ENCODE measurements at regions not wholly inside any gene's neighbourhood (a gene's known extent, or its start where the extent isn't known, plus 50 kb on each side); places are given as distances from the start of the nearest gene placed in this dataset.

- intact Hi-C loops (cut with DNase I) = loop anchor here (5.0 to 10.0 kb wide), 3 partner anchors 412 to 1239 kb away; partner anchors contain the start of gene DAZL
- Histone ChIP-seq H3K27ac (no peak overlapping the region), H3K4me3 (no peak overlapping the region), H3K9me3 (no peaks in the 10 kb centered on the region), H3K36me3 (no peaks in the 10 kb centered on the region), H3K27me3 (no peaks in the 10 kb centered on the region), H3K4me1 (no peaks in the 10 kb centered on the region), H3K9ac (ENCODE audit: low read depth in 2 of 2, low read length in 2 of 2) (no peak overlapping the region)
- DNase-seq = no peak
- TF ChIP-seq, protein P1, sequence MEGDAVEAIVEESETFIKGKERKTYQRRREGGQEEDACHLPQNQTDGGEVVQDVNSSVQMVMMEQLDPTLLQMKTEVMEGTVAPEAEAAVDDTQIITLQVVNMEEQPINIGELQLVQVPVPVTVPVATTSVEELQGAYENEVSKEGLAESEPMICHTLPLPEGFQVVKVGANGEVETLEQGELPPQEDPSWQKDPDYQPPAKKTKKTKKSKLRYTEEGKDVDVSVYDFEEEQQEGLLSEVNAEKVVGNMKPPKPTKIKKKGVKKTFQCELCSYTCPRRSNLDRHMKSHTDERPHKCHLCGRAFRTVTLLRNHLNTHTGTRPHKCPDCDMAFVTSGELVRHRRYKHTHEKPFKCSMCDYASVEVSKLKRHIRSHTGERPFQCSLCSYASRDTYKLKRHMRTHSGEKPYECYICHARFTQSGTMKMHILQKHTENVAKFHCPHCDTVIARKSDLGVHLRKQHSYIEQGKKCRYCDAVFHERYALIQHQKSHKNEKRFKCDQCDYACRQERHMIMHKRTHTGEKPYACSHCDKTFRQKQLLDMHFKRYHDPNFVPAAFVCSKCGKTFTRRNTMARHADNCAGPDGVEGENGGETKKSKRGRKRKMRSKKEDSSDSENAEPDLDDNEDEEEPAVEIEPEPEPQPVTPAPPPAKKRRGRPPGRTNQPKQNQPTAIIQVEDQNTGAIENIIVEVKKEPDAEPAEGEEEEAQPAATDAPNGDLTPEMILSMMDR (IDR thresholded peaks at IDR 0.05) = no peak
Measured at GRCh38 chr3:17844236-17844635, 101.8 kb upstream of the TBC1D5 start.

DNA sequence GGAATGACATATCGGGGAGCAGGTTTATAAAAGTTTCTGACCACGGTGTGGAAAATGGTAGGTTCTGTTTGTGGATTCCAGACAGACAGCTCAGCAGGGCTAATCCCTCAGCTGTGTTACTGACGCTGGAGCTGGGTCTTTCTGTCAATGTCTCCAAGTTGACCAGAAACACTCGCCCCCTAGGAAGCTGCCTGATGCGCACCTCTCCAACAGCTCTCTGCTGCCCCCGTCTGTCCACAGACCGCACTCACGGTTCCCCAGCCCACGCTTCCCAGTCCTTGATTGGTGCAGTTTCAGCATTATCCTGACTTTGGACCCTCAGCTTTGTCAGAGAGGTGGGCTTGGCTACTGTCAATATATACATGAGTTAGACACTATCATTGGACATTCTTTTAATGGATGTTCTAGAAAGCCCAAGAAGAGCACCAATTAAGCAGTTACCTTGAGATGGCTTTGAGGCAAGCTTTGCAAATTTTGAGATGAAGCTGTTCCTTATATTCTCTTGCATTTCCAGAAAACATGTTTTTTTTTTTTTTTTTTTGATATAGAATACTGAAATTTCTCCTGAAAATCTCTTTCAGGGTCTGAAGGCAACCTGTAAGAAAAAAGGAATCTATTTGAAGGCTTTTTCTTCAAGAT lies 98.9 kb upstream of the TBC1D5 start:
- Histone ChIP-seq H3K4me3 (no peak overlapping the region), H3K4me1 (no peaks in the 10 kb centered on the region), H3K27me3 (no peaks in the 10 kb centered on the region), H3K9ac (ENCODE audit: low read depth in 2 of 2, low read length in 2 of 2) (no peak overlapping the region), H3K36me3 (no peaks in the 10 kb centered on the region), H3K9me3 (no peaks in the 10 kb centered on the region), H3K27ac (no peak overlapping the region)
- TF ChIP-seq, protein P1 (IDR thresholded peaks at IDR 0.05) = peak; percentile 91
- intact Hi-C loops (cut with DNase I) = loop anchor here (5.0 to 10.0 kb wide), 3 partner anchors 409 to 1237 kb away; partner anchors contain the start of gene DAZL
- DNase-seq = peak; percentile 74

- intact Hi-C loops (cut with DNase I) = loop anchor here (5.0 to 10.0 kb wide), 3 partner anchors 408 to 1236 kb away; partner anchors contain the start of gene DAZL
- TF ChIP-seq, protein P1 (IDR thresholded peaks at IDR 0.05) = no peak
- no peaks in the 10 kb centered on the region for H3K9me3 ChIP-seq
Measured at GRCh38 chr3:17840651-17841050, 98.2 kb upstream of the TBC1D5 start.

GRCh38 chr3:17840126-17840525 lies 97.7 kb upstream of the TBC1D5 start:
- TF ChIP-seq, protein P1 (IDR thresholded peaks at IDR 0.05) = no peak
- intact Hi-C loops (cut with DNase I) = loop anchor here (5.0 to 10.0 kb wide), 3 partner anchors 408 to 1235 kb away; partner anchors contain the start of gene DAZL
- Histone ChIP-seq H3K4me3 (no peak overlapping the region), H3K27me3 (no peaks in the 10 kb centered on the region), H3K27ac (no peak overlapping the region), H3K9me3 (no peaks in the 10 kb centered on the region), H3K36me3 (no peaks in the 10 kb centered on the region), H3K9ac (ENCODE audit: low read depth in 2 of 2, low read length in 2 of 2) (no peak overlapping the region), H3K4me1 (no peaks in the 10 kb centered on the region)
- no peak for DNase-seq

More at GRCh38 chr3:17840651-17841050, 98.2 kb upstream of the TBC1D5 start:
- Histone ChIP-seq H3K36me3 (no peaks in the 10 kb centered on the region), H3K9ac (ENCODE audit: low read depth in 2 of 2, low read length in 2 of 2) (no peak overlapping the region), H3K4me3 (no peak overlapping the region), H3K27ac (no peak overlapping the region), H3K4me1 (no peaks in the 10 kb centered on the region), H3K27me3 (no peaks in the 10 kb centered on the region)
- no peak for DNase-seq

DNA sequence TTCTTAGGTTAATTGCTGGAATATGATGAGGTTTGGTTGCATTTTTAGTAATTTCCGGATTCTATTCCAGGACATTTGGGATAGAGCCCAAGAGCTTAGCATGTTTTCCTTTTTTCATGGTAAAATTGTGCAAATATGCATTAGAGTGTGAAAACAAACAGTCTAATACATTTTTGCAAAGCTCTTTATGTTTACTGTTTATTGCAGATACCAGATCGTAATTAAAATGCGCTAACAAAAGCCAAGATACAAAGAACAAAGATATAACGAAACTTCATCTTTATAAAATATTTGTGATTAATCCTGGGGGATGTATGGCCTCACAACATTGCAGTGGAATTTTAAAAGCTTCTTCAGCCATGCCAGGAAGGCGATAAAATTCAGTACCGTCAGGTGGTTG lies 94.5 kb upstream of the TBC1D5 start:
- no peak for DNase-seq
- H3K9me3 ChIP-seq = no peaks in the 10 kb centered on the region
- no peak overlapping the region for H3K4me3 ChIP-seq
- no peak overlapping the region for H3K9ac ChIP-seq (ENCODE audit: low read depth in 2 of 2, low read length in 2 of 2)
- intact Hi-C loops (cut with DNase I) = no loop called here
- TF ChIP-seq, protein P1 (IDR thresholded peaks at IDR 0.05) = no peak
- no peak overlapping the region for H3K27ac ChIP-seq
- H3K36me3 ChIP-seq = no peaks in the 10 kb centered on the region
- H3K27me3 ChIP-seq = no peaks in the 10 kb centered on the region
- H3K4me1 ChIP-seq = no peaks in the 10 kb centered on the region
